ENCODE measurements at regions not wholly inside any gene's neighbourhood (a gene's known extent, or its start where the extent isn't known, plus 50 kb on each side); places are given as distances from the start of the nearest gene placed in this dataset.

- WGBS (ENCODE audit: insufficient coverage, insufficient replicate concordance, low lambda C conversion rate, missing lambda C conversion rate): 12% methylated on average over 3 of the region's 3 CpGs
- Histone ChIP-seq H3K36me3 (ENCODE audit: control insufficient read depth in 2 of 2, insufficient read depth in 2 of 2, low read length in 1 of 2) (no peaks in the 10 kb centered on the region), H3K4me3 (no peak overlapping the region), H3K4me2 (ENCODE audit: control insufficient read depth, insufficient read depth) (no peak overlapping the region), H3K9me3 (replicated peaks; ENCODE audit: control insufficient read depth, insufficient read depth, low read length) (no peaks in the 10 kb centered on the region), H3K27ac (ENCODE audit: control insufficient read depth, insufficient read depth) (no peak overlapping the region), H2AFZ (ENCODE audit: control insufficient read depth, low read depth, low read length) (no peak overlapping the region), H3K79me2 (ENCODE audit: control insufficient read depth, insufficient read depth, low read length) (no peaks in the 10 kb centered on the region), H3K27me3 (replicated peaks in 1 of 2; ENCODE audit: control insufficient read depth in 2 of 2, insufficient read depth in 2 of 2, low read length in 1 of 2) (no peaks in the 10 kb centered on the region; a peak in 1 of 4 replicates), H4K20me1 (ENCODE audit: control insufficient read depth, insufficient read depth) (no peaks in the 10 kb centered on the region), H3K9ac (ENCODE audit: control insufficient read depth, insufficient read depth, low read length) (no peak overlapping the region), H3K4me1 (ENCODE audit: control insufficient read depth, insufficient read depth, low read length) (no peaks in the 10 kb centered on the region)
- in situ Hi-C loops (cut with MboI) (no loop called here), intact Hi-C loops (cut with micrococcal nuclease; ENCODE audit: unreplicated experiment) (no loop called here)
- ChIA-PET SMC1A (ENCODE audit: uncharacterized antibody, unreplicated experiment) (interaction anchor here (0.6 to 1.0 kb wide), 2 partner anchors 34 to 176 kb away, joined by 3 read pairs; no protein-coding TSS in a partner anchor), RAD21 (ENCODE audit: unreplicated experiment) (interaction anchor here (1.1 kb wide), 1 partner anchor 44 kb away, joined by 3 read pairs; no protein-coding TSS in a partner anchor), POLR2A (no interaction called here), CTCF (no interaction called here)
- no peak for DNase-seq (ENCODE audit: low read depth, low spot score)
- no peak for FAIRE-seq
- BruUV-seq (replicated peaks): no TSS peak
- no peak for ATAC-seq
- no peak for TF ChIP-seq ATF3 (IDR thresholded peaks at IDR 0.05; ENCODE audit: borderline replicate concordance, extremely low read depth, low read depth, low read length)
- no peak for TF ChIP-seq KDM1A (IDR thresholded peaks at IDR 0.05; ENCODE audit: borderline replicate concordance)
- TF ChIP-seq SIN3A (IDR thresholded peaks at IDR 0.05; ENCODE audit: low read depth, low read length): no peak
- no peak for TF ChIP-seq NBN (IDR thresholded peaks at IDR 0.05)
- TF ChIP-seq CTCF (IDR thresholded peaks at IDR 0.05 in 2 of 3, conservative IDR thresholded peaks at IDR 0.05 in 1 of 3; ENCODE audit: control insufficient read depth in 2 of 3, extremely low read depth in 1 of 3, insufficient read depth in 1 of 3, low read depth in 3 of 3, low read length in 3 of 3): no peak
- no peak for TF ChIP-seq ZBTB40 (IDR thresholded peaks at IDR 0.05; ENCODE audit: borderline replicate concordance)
- TF ChIP-seq RCOR1 (conservative IDR thresholded peaks at IDR 0.05; ENCODE audit: low read depth, low read length): no peak
- TF ChIP-seq CUX1 (IDR thresholded peaks at IDR 0.05; ENCODE audit: insufficient replicate concordance, low read depth, low read length): no peak
- no peak for TF ChIP-seq NR2F1 (conservative IDR thresholded peaks at IDR 0.05)
- no peak for TF ChIP-seq RUNX3 (IDR thresholded peaks at IDR 0.05; ENCODE audit: low read length)
- TF ChIP-seq EZH2 (IDR thresholded peaks at IDR 0.05; ENCODE audit: borderline replicate concordance, control insufficient read depth, low read depth, low read length): no peak
Measured at GRCh38 chr11:11072067-11072466, 214.2 kb upstream of the ZBED5 start.
